ENCODE measurements at regions not wholly inside any gene's neighbourhood (a gene's known extent, or its start where the extent isn't known, plus 50 kb on each side); places are given as distances from the start of the nearest gene placed in this dataset.

GRCh38 chr9:7622481-7622880 lies 177.1 kb downstream of the DMAC1 start:
- DNase-seq (ENCODE audit: low read depth, low spot score), result no peak
- H3K27ac Mint-ChIP-seq (ENCODE audit: unreplicated experiment), result no peak overlapping the region
- TF ChIP-seq CTCF (conservative IDR thresholded peaks at IDR 0.05), result no peak
- no peaks in the 10 kb centered on the region for H3K27me3 Mint-ChIP-seq (ENCODE audit: low read depth)
- no peak overlapping the region for H3K4me3 Mint-ChIP-seq
- peaks cover 4% of the 10 kb centered on the region for H3K4me1 Mint-ChIP-seq
- H3K9me3 Mint-ChIP-seq, result peaks cover 5% of the 10 kb centered on the region
- H3K36me3 Mint-ChIP-seq (ENCODE audit: low read depth), result no peaks in the 10 kb centered on the region

- no peak overlapping the region for H3K27ac Mint-ChIP-seq (ENCODE audit: unreplicated experiment)
- H3K4me3 Mint-ChIP-seq, result no peak overlapping the region
- H3K27me3 Mint-ChIP-seq (ENCODE audit: low read depth), result no peaks in the 10 kb centered on the region
- no peak for DNase-seq (ENCODE audit: low read depth, low spot score)
- no peak for TF ChIP-seq CTCF (conservative IDR thresholded peaks at IDR 0.05)
- peaks cover 7% of the 10 kb centered on the region for H3K9me3 Mint-ChIP-seq
- no peaks in the 10 kb centered on the region for H3K36me3 Mint-ChIP-seq (ENCODE audit: low read depth)
- no peaks in the 10 kb centered on the region for H3K4me1 Mint-ChIP-seq
These were observed 184.2 kb downstream of the DMAC1 start for GRCh38 chr9:7615344-7615743.

GRCh38 chr9:7613931-7614330 lies 185.6 kb downstream of the DMAC1 start:
- Mint-ChIP-seq H3K4me1 (no peaks in the 10 kb centered on the region), H3K27ac (ENCODE audit: unreplicated experiment) (no peak overlapping the region)

GRCh38 chr9:7608261-7608660 lies 191.3 kb downstream of the DMAC1 start:
- Mint-ChIP-seq H3K27me3 (ENCODE audit: low read depth) (no peaks in the 10 kb centered on the region), H3K4me3 (no peak overlapping the region), H3K4me1 (no peaks in the 10 kb centered on the region), H3K9me3 (peaks cover 7% of the 10 kb centered on the region), H3K36me3 (ENCODE audit: low read depth) (no peaks in the 10 kb centered on the region), H3K27ac (ENCODE audit: unreplicated experiment) (no peak overlapping the region)
- DNase-seq (ENCODE audit: low read depth, low spot score), result no peak
- TF ChIP-seq CTCF (conservative IDR thresholded peaks at IDR 0.05), result no peak

More at GRCh38 chr9:7613931-7614330, 185.6 kb downstream of the DMAC1 start:
- H3K9me3 Mint-ChIP-seq, result peaks cover 7% of the 10 kb centered on the region
- H3K4me3 Mint-ChIP-seq, result no peak overlapping the region
- no peaks in the 10 kb centered on the region for H3K36me3 Mint-ChIP-seq (ENCODE audit: low read depth)
- H3K27me3 Mint-ChIP-seq (ENCODE audit: low read depth), result no peaks in the 10 kb centered on the region
- no peak for TF ChIP-seq CTCF (conservative IDR thresholded peaks at IDR 0.05)
- DNase-seq (ENCODE audit: low read depth, low spot score), result no peak

- peaks cover 7% of the 10 kb centered on the region for H3K9me3 Mint-ChIP-seq
- no peaks in the 10 kb centered on the region for H3K36me3 Mint-ChIP-seq (ENCODE audit: low read depth)
- no peak for TF ChIP-seq CTCF (conservative IDR thresholded peaks at IDR 0.05)
- no peak for DNase-seq (ENCODE audit: low read depth, low spot score)
- no peaks in the 10 kb centered on the region for H3K27me3 Mint-ChIP-seq (ENCODE audit: low read depth)
- no peak overlapping the region for H3K27ac Mint-ChIP-seq (ENCODE audit: unreplicated experiment)
- no peaks in the 10 kb centered on the region for H3K4me1 Mint-ChIP-seq
- H3K4me3 Mint-ChIP-seq, result no peak overlapping the region
These were observed 192.2 kb downstream of the DMAC1 start for GRCh38 chr9:7607421-7607820.

- TF ChIP-seq CTCF (conservative IDR thresholded peaks at IDR 0.05), result no peak
- H3K4me3 Mint-ChIP-seq, result no peak overlapping the region
- DNase-seq (ENCODE audit: low read depth, low spot score), result no peak
- H3K4me1 Mint-ChIP-seq, result no peaks in the 10 kb centered on the region
- H3K27me3 Mint-ChIP-seq (ENCODE audit: low read depth), result no peaks in the 10 kb centered on the region
- H3K27ac Mint-ChIP-seq (ENCODE audit: unreplicated experiment), result no peak overlapping the region
- H3K36me3 Mint-ChIP-seq (ENCODE audit: low read depth), result no peaks in the 10 kb centered on the region
- peaks cover 7% of the 10 kb centered on the region for H3K9me3 Mint-ChIP-seq
These were observed 193.0 kb downstream of the DMAC1 start for GRCh38 chr9:7606591-7606990.
